Trophoblast cell (in vitro differentiated cells and primary cell): ENCODE measurements at regions not wholly inside any gene's neighbourhood (a gene's known extent, or its start where the extent isn't known, plus 50 kb on each side); places are given as distances from the start of the nearest gene placed in this dataset.

Source experiments
- DNase-seq, 2 donors: peaks; one replicate each; pipeline ENCODE4 v3.0.0-alpha.2; 2016
- H2AFZ ChIP-seq: 2 replicates; pipeline ENCODE4 v1.6.1; 2013; ENCODE audit warnings: low read length, moderate library complexity, mild to moderate bottlenecking; ENCODE audit not compliant: insufficient read depth, poor library complexity
- H2AK5ac ChIP-seq: 2 replicates; pipeline ENCODE4 v1.6.1; 2013; ENCODE audit warnings: mild to moderate bottlenecking, low read length
- H2BK120ac ChIP-seq: 2 replicates; pipeline ENCODE4 v1.6.1; 2013; ENCODE audit warnings: low read length, mild to moderate bottlenecking, moderate library complexity; ENCODE audit not compliant: insufficient read depth, poor library complexity
- H2BK12ac ChIP-seq: 2 replicates; pipeline ENCODE4 v1.6.1; 2013; ENCODE audit warnings: mild to moderate bottlenecking, low read length, moderate library complexity
- H2BK5ac ChIP-seq: 2 replicates; pipeline ENCODE4 v1.6.1; 2013; ENCODE audit warnings: low read length, low read depth, moderate library complexity, mild to moderate bottlenecking; ENCODE audit not compliant: poor library complexity
- H3K14ac ChIP-seq: 2 replicates; pipeline ENCODE4 v1.6.1; 2013; ENCODE audit warnings: mild to moderate bottlenecking, low read length
- H3K18ac ChIP-seq: 2 replicates; pipeline ENCODE4 v1.6.1; 2013; ENCODE audit warnings: mild to moderate bottlenecking, low read length
- H3K23ac ChIP-seq: 2 replicates; pipeline ENCODE4 v1.6.1; 2013; ENCODE audit warnings: low read length
- H3K27ac ChIP-seq: 2 replicates; pipeline ENCODE4 v1.5.1; 2013; ENCODE audit warnings: low read depth, mild to moderate bottlenecking, inconsistent platforms, low read length, moderate library complexity
- H3K27me3 ChIP-seq: 2 replicates; pipeline ENCODE4 v1.6.1; 2013; ENCODE audit warnings: inconsistent platforms, mild to moderate bottlenecking, low read length, moderate library complexity; ENCODE audit not compliant: insufficient read depth
- H3K36me3 ChIP-seq, 2 experiments: 1 replicate in 1 of 2; 2 replicates in 1 of 2; pipeline ENCODE4 v1.6.1; 2013; ENCODE audit warnings: low read length in 2 of 2, mild to moderate bottlenecking in 2 of 2, moderate library complexity in 1 of 2; ENCODE audit not compliant: insufficient read depth in 2 of 2, control insufficient read depth in 1 of 2
- H3K4ac ChIP-seq: 2 replicates; pipeline ENCODE4 v1.6.1; 2013; ENCODE audit warnings: low read depth, mild to moderate bottlenecking, low read length, moderate library complexity
- H3K4me1 ChIP-seq, 2 experiments: 1 replicate in 1 of 2; 2 replicates in 1 of 2; pipeline ENCODE4 v1.6.1; 2013; ENCODE audit warnings: low read length in 2 of 2, mild to moderate bottlenecking in 2 of 2, moderate library complexity in 1 of 2; ENCODE audit not compliant: insufficient read depth in 2 of 2, control insufficient read depth in 1 of 2
- H3K4me2 ChIP-seq: 2 replicates; pipeline ENCODE4 v1.6.1; 2013; ENCODE audit warnings: inconsistent platforms, mild to moderate bottlenecking, low read length, moderate library complexity
- H3K4me3 ChIP-seq: 2 replicates; pipeline ENCODE4 v1.5.1; 2013; ENCODE audit warnings: mild to moderate bottlenecking, low read depth, low read length, inconsistent platforms
- H3K79me1 ChIP-seq: one replicate; pipeline ENCODE4 v1.6.1; 2013; ENCODE audit warnings: low read length
- H3K79me2 ChIP-seq: 2 replicates; pipeline ENCODE4 v1.6.1; 2013; ENCODE audit warnings: low read length, mild to moderate bottlenecking; ENCODE audit not compliant: control insufficient read depth, insufficient read depth, poor library complexity
- H3K9ac ChIP-seq: 2 replicates; pipeline ENCODE4 v1.6.1; 2013; ENCODE audit warnings: mild to moderate bottlenecking, low read length
- H3K9me3 ChIP-seq: 2 replicates; pipeline ENCODE4 v1.6.1; 2013; ENCODE audit warnings: low read depth, mild to moderate bottlenecking, control low read depth, inconsistent platforms, low read length; ENCODE audit not compliant: insufficient read depth
- H4K12ac ChIP-seq: 2 replicates; pipeline ENCODE4 v1.6.1; 2013; ENCODE audit warnings: low read depth, mild to moderate bottlenecking, low read length, moderate library complexity
- H4K8ac ChIP-seq: 2 replicates; pipeline ENCODE4 v1.6.1; 2013; ENCODE audit warnings: low read depth, mild to moderate bottlenecking, low read length, moderate library complexity
- H4K91ac ChIP-seq: one replicate; pipeline ENCODE4 v1.6.1; 2013; ENCODE audit warnings: low read depth, mild to moderate bottlenecking, low read length, moderate library complexity
- WGBS: extraction: QIAGEN DNeasy Blood & Tissue Kit; methylation state at CpG from one replicate; pipeline ENCODE4 v1.1.7; 2013; ENCODE audit warnings: missing lambda C conversion rate; ENCODE audit not compliant: insufficient read length, insufficient coverage; ENCODE audit errors: extremely low coverage; 5-methylcytosine and 5-hydroxymethylcytosine counted together

GRCh38 chr6:40268614-40269013 is 318.6 kb downstream of the LRFN2 start:
- no CpG with 5 or more reads among the region's 5 CpGs for WGBS
- no peak overlapping the region for H2BK5ac ChIP-seq

GRCh38 chr6:40268166-40268565 is 319.0 kb downstream of the LRFN2 start:
- no peak overlapping the region for H4K8ac ChIP-seq
- H3K4ac ChIP-seq = no peak overlapping the region
- no peak overlapping the region for H2AK5ac ChIP-seq
- no peaks in the 10 kb centered on the region for H3K4me1 ChIP-seq
- H3K9me3 ChIP-seq = no peaks in the 10 kb centered on the region
- H3K23ac ChIP-seq = no peak overlapping the region
- H2AFZ ChIP-seq = no peak overlapping the region
- no peak overlapping the region for H2BK120ac ChIP-seq
- no peaks in the 10 kb centered on the region for H3K27me3 ChIP-seq
- no peak overlapping the region for H3K4me3 ChIP-seq
- H2BK12ac ChIP-seq = no peak overlapping the region
- DNase-seq = no peak
- H4K91ac ChIP-seq = no peak overlapping the region
- no peak overlapping the region for H2BK5ac ChIP-seq
- no peaks in the 10 kb centered on the region for H3K79me2 ChIP-seq
- no peaks in the 10 kb centered on the region for H3K36me3 ChIP-seq
- no peak overlapping the region for H3K14ac ChIP-seq
- H3K4me2 ChIP-seq = no peak overlapping the region
- no peak overlapping the region for H3K27ac ChIP-seq
- WGBS = no CpG with 5 or more reads among the region's 2 CpGs
- no peak overlapping the region for H3K18ac ChIP-seq
- no peaks in the 10 kb centered on the region for H3K79me1 ChIP-seq
- no peak overlapping the region for H4K12ac ChIP-seq
- H3K9ac ChIP-seq = no peak overlapping the region

More at GRCh38 chr6:40268614-40269013, 318.6 kb downstream of the LRFN2 start:
- Histone ChIP-seq H4K91ac (no peak overlapping the region), H2AFZ (no peak overlapping the region), H2AK5ac (no peak overlapping the region), H3K4me1 (no peaks in the 10 kb centered on the region), H3K18ac (no peak overlapping the region), H3K36me3 (no peaks in the 10 kb centered on the region), H3K27ac (no peak overlapping the region), H3K4ac (no peak overlapping the region), H3K14ac (no peak overlapping the region), H3K4me2 (no peak overlapping the region), H3K9ac (no peak overlapping the region), H3K23ac (no peak overlapping the region), H3K4me3 (no peak overlapping the region), H3K79me2 (no peaks in the 10 kb centered on the region), H3K9me3 (no peaks in the 10 kb centered on the region), H4K8ac (no peak overlapping the region), H2BK120ac (no peak overlapping the region), H2BK12ac (no peak overlapping the region), H3K27me3 (no peaks in the 10 kb centered on the region), H4K12ac (no peak overlapping the region), H3K79me1 (no peaks in the 10 kb centered on the region)
- DNase-seq = no peak

- no peak overlapping the region for H3K23ac ChIP-seq
These were observed 321.5 kb downstream of the LRFN2 start for GRCh38 chr6:40265615-40266014.

GRCh38 chr6:40263970-40264369 is 323.2 kb downstream of the LRFN2 start:
- WGBS = no CpG with 5 or more reads among the region's 2 CpGs
- Histone ChIP-seq H3K9ac (no peak overlapping the region), H2BK12ac (no peak overlapping the region), H3K4me2 (no peak overlapping the region), H3K4me1 (no peaks in the 10 kb centered on the region), H3K23ac (no peak overlapping the region), H3K27ac (no peak overlapping the region), H3K36me3 (no peaks in the 10 kb centered on the region), H2AK5ac (no peak overlapping the region), H3K27me3 (no peaks in the 10 kb centered on the region), H3K14ac (no peak overlapping the region), H2BK5ac (no peak overlapping the region), H3K9me3 (peaks cover 2% of the 10 kb centered on the region), H4K12ac (no peak overlapping the region), H4K8ac (no peak overlapping the region), H2BK120ac (no peak overlapping the region), H2AFZ (no peak overlapping the region), H3K79me2 (no peaks in the 10 kb centered on the region), H3K18ac (no peak overlapping the region), H3K79me1 (no peaks in the 10 kb centered on the region), H3K4me3 (no peak overlapping the region), H4K91ac (no peak overlapping the region), H3K4ac (no peak overlapping the region)
- DNase-seq = no peak

More at GRCh38 chr6:40265615-40266014, 321.5 kb downstream of the LRFN2 start:
- Histone ChIP-seq H2BK12ac (no peak overlapping the region), H3K4ac (no peak overlapping the region), H4K91ac (no peak overlapping the region), H2AK5ac (no peak overlapping the region), H3K4me2 (no peak overlapping the region), H4K8ac (no peak overlapping the region), H2BK120ac (no peak overlapping the region), H3K4me1 (no peaks in the 10 kb centered on the region), H3K79me2 (no peaks in the 10 kb centered on the region), H3K9ac (no peak overlapping the region), H3K27me3 (no peaks in the 10 kb centered on the region), H3K4me3 (no peak overlapping the region), H2BK5ac (no peak overlapping the region), H3K14ac (no peak overlapping the region), H3K36me3 (no peaks in the 10 kb centered on the region), H4K12ac (no peak overlapping the region), H3K9me3 (no peaks in the 10 kb centered on the region), H3K18ac (no peak overlapping the region), H3K27ac (no peak overlapping the region), H3K79me1 (no peaks in the 10 kb centered on the region), H2AFZ (no peak overlapping the region)
- no CpG with 5 or more reads among the region's 2 CpGs for WGBS
- DNase-seq = peak in 1 of 2 donors; percentile 20
